HepG2 (cell line): ENCODE measurements at regions not wholly inside any gene's neighbourhood (a gene's known extent, or its start where the extent isn't known, plus 50 kb on each side); places are given as distances from the start of the nearest gene placed in this dataset.

ENCODE experiments used
- ATAC-seq: fragments of 200-7000 bp; cut with Tn5 transposase; 3 replicates; pipeline ENCODE4 v1.9.1; 2020; ENCODE audit warnings: mild to moderate bottlenecking, moderate library complexity
- BruUV-seq: library from RNA; stranded (reverse); fragments of 400-500 nt; replicated peaks from 2 replicates; lab custom pipeline; 2021; lab: Mats Ljungman, UMichigan
- CTCF ChIA-PET: fragments of 300-600 bp; formaldehyde crosslinking; extraction: SDS; loops from one replicate; lab custom pipeline; 2021; ENCODE audit warnings: low total read pairs, inconsistent platforms, low intra/inter-chr PET ratio; lab: Yijun Ruan, JAX
- POLR2A ChIA-PET: fragments of 350-600 bp; sonication (Branson Sonifier 250); formaldehyde crosslinking; loops from one replicate; lab custom pipeline; 2020; ENCODE audit warnings: antibody characterized with exemption, inconsistent platforms; lab: Yijun Ruan, JAX
- DNase-seq: peaks from one replicate; pipeline ENCODE4 v3.0.0-alpha.2; 2015; ENCODE audit warnings: low spot score
- FAIRE-seq: peaks from 3 replicates; lab custom pipeline; 2011; peaks lifted over from hg19 to GRCh38; lab: Jason Lieb, UNC
- H2AFZ ChIP-seq: one replicate; pipeline ENCODE4 v1.6.1; 2011; ENCODE audit warnings: low read length, inconsistent platforms
- H3K27ac ChIP-seq: fragments of 300-600 bp; 3 replicates; pipeline ENCODE4 v1.8.0; 2011; ENCODE audit warnings: mixed run types, mild to moderate bottlenecking, mixed read lengths, low read length, inconsistent platforms; ENCODE audit not compliant: insufficient read depth; ENCODE audit errors: extremely low read length
- H3K27me3 ChIP-seq, 2 experiments: fragments of 200-600 bp in 1 of 2; 2 replicates in 1 of 2; 3 replicates in 1 of 2; pipeline versions ENCODE4 v1.6.0 to v1.8.0; 2011; ENCODE audit warnings: low read length in 2 of 2, mild to moderate bottlenecking in 2 of 2, moderate library complexity in 2 of 2, inconsistent platforms in 1 of 2; ENCODE audit not compliant: insufficient read depth in 2 of 2, control insufficient read depth in 1 of 2
- H3K36me3 ChIP-seq, 2 experiments: fragments of 200-600 bp in 1 of 2; replicated peaks in 1 of 2; 2 replicates in 1 of 2; 3 replicates in 1 of 2; pipeline versions ENCODE4 v1.5.1 to v1.8.0; 2011; ENCODE audit warnings: low read length in 2 of 2, inconsistent platforms in 1 of 2; ENCODE audit not compliant: insufficient read depth in 2 of 2, control insufficient read depth in 1 of 2
- H3K4me1 ChIP-seq: 2 replicates; pipeline ENCODE4 v1.5.1; 2012; ENCODE audit warnings: low read length, inconsistent platforms; ENCODE audit not compliant: insufficient read depth
- H3K4me2 ChIP-seq: 2 replicates; pipeline ENCODE4 v1.6.0; 2011; ENCODE audit warnings: low read depth, low read length, inconsistent platforms
- H3K4me3 ChIP-seq, 3 experiments: fragments of 200-600 bp in 1 of 3; sonication (generic), shearing (Covaris generic) in 1 of 3; replicated peaks in 1 of 3; 2 replicates each; pipeline ENCODE4 v1.5.1; 2011 to 2016; ENCODE audit warnings: low read length in 3 of 3, inconsistent platforms in 2 of 3, low read depth in 2 of 3, mild to moderate bottlenecking in 2 of 3, control low read depth in 1 of 3, mixed read lengths in 1 of 3; ENCODE audit not compliant: insufficient read depth in 1 of 3
- H3K79me2 ChIP-seq: one replicate; pipeline ENCODE4 v1.6.1; 2011; ENCODE audit warnings: low read length, inconsistent platforms; ENCODE audit not compliant: insufficient read depth
- H3K9ac ChIP-seq: 2 replicates; pipeline ENCODE4 v1.6.0; 2011; ENCODE audit warnings: mild to moderate bottlenecking, low read depth, low read length, inconsistent platforms; ENCODE audit not compliant: insufficient read depth
- H3K9me3 ChIP-seq: 2 replicates; pipeline ENCODE4 v1.5.1; 2012; ENCODE audit warnings: mild to moderate bottlenecking, low read length
- H4K20me1 ChIP-seq: 2 replicates; pipeline ENCODE4 v1.6.0; 2011; ENCODE audit warnings: inconsistent platforms, mild to moderate bottlenecking, low read length, moderate library complexity; ENCODE audit not compliant: insufficient read depth
- AKAP8 ChIP-seq: sonication (generic); formaldehyde crosslinking; IDR thresholded peaks from 2 replicates; pipeline ENCODE4 v1.5.1; 2020; ENCODE audit warnings: mild to moderate bottlenecking, missing genetic modification reagents
- GTF2F1 ChIP-seq: fragments of 150-350 bp; IDR thresholded peaks from 2 replicates; pipeline ENCODE4 v1.6.1; 2014; ENCODE audit warnings: low read length
- HDAC1 ChIP-seq: sonication (generic); formaldehyde crosslinking; IDR thresholded peaks from 2 replicates; pipeline ENCODE4 v1.5.1; 2020; ENCODE audit warnings: mild to moderate bottlenecking, missing genetic modification reagents
- KMT2B ChIP-seq: IDR thresholded peaks from 2 replicates; pipeline ENCODE4 v1.6.1; 2016; ENCODE audit warnings: missing genetic modification reagents, missing compliant biosample characterization
- MED13 ChIP-seq: sonication (generic); formaldehyde crosslinking; IDR thresholded peaks from 2 replicates; pipeline ENCODE4 v1.5.0; 2020; ENCODE audit warnings: missing genetic modification reagents
- NBN ChIP-seq: fragments of 450-650 bp; conservative IDR thresholded peaks from 2 replicates; pipeline ENCODE4 v1.6.1; 2017
- SIN3B ChIP-seq: fragments of 150-350 bp; IDR thresholded peaks from 2 replicates; pipeline ENCODE4 v1.6.1; 2014; ENCODE audit warnings: low read length
- SKI ChIP-seq: fragments of 450-650 bp; IDR thresholded peaks from one replicate; pipeline ENCODE4 v1.6.1; 2018; ENCODE audit warnings: mild to moderate bottlenecking; ENCODE audit not compliant: partially characterized antibody
- SYNCRIP ChIP-seq: fragments of 200-400 bp; formaldehyde crosslinking; IDR thresholded peaks from 2 replicates; pipeline ENCODE4 v1.6.1; 2018; ENCODE audit warnings: mild to moderate bottlenecking, low read depth, low read length; ENCODE audit not compliant: insufficient read depth
- ZNF556 ChIP-seq: sonication (generic); formaldehyde crosslinking; IDR thresholded peaks from 2 replicates; pipeline ENCODE4 v1.4.0; 2020; ENCODE audit warnings: mild to moderate bottlenecking, missing genetic modification reagents, borderline replicate concordance
- ZNF598 ChIP-seq: sonication (generic); formaldehyde crosslinking; IDR thresholded peaks from 2 replicates; pipeline ENCODE4 v1.5.1; 2020; ENCODE audit warnings: mild to moderate bottlenecking, missing genetic modification reagents, borderline replicate concordance
- ZNF841 ChIP-seq: sonication (generic); formaldehyde crosslinking; IDR thresholded peaks from 2 replicates; pipeline ENCODE4 v1.8.1; 2023; ENCODE audit warnings: missing genetic modification reagents, borderline replicate concordance
- WGBS: methylation state at CpG from one replicate; pipeline ENCODE4 v1.1.6; 2017; ENCODE audit warnings: low lambda C conversion rate; 5-methylcytosine and 5-hydroxymethylcytosine counted together
- in situ Hi-C: cut with HindIII; loops from 2 replicates; pipeline ENCODE4 v1.10.0; 2017; ENCODE audit warnings: low pct_unique_long_range_greater_than_20kb; ENCODE audit not compliant: extremely low pct_ligation_motif_present
- intact Hi-C: fragments of 100-400 bp; cut with micrococcal nuclease; formaldehyde crosslinking; loops from one replicate; pipeline ENCODE4 v1.10.0; 2022; ENCODE audit not compliant: unreplicated experiment
- TF ChIP-seq, protein P1 (sequence below): IDR thresholded peaks from 2 replicates; pipeline ENCODE4 v1.6.1; 2016; ENCODE audit warnings: low read depth
- TF ChIP-seq, protein P2 (sequence below): IDR thresholded peaks from 2 replicates; pipeline ENCODE4 v1.6.1; 2016; ENCODE audit warnings: mild to moderate bottlenecking, missing biosample characterization, missing genetic modification reagents
- TF ChIP-seq, protein P3 (sequence below): sonication (generic); formaldehyde crosslinking; IDR thresholded peaks from 2 replicates; pipeline ENCODE4 v1.4.0; 2020; ENCODE audit warnings: missing genetic modification reagents, mild to moderate bottlenecking, borderline replicate concordance
- TF ChIP-seq, protein P4 (sequence below): sonication (generic); formaldehyde crosslinking; IDR thresholded peaks from 2 replicates; pipeline ENCODE4 v1.8.1; 2022; ENCODE audit warnings: low read depth, mild to moderate bottlenecking, missing genetic modification reagents

DNA sequence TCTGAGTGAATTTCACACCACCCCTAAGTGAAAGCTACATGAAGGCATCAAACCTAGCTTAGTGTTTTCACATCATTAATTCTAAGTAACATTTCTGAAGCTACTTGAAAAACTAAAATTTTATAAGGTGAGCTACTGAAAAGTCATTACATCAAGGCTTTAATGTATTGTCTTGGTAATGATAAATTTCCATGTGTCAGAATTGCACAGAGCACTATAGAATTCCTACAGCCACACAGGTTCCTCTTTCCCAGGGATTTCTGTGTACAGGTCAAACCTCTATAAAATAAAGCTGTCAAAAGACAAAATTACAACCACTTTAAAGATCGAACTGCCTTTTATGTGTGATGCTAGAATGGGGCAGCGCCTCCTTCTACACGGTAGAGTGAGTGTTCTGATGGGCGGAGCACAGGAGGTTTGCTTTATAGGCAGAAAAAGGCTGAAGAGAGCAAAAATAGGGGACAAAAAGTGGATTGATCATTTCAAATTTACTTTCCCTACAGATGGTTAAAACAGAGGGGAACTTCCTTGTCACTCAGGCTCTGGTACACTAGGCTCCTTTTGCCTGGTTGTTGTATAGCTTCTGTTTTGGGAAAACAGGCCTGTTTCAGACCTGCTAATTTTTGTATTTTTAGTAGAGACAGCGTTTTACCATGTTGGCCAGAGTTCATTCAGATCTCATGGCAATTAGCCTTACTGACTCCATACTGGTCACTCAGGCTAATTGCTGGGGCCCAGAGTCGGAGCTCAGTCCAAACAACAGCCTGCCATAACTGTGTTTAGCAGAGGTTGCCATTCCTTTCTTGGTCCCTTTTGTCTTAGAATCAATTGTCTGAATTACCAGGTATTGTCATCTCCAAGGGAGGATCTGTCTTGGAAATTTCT is 102.5 kb upstream of the BASP1 start:
- Histone ChIP-seq H3K36me3 (no peaks in the 10 kb centered on the region), H3K9me3 (no peaks in the 10 kb centered on the region), H4K20me1 (no peaks in the 10 kb centered on the region), H3K27ac (no peak overlapping the region), H3K9ac (no peak overlapping the region), H2AFZ (no peak overlapping the region), H3K27me3 (no peaks in the 10 kb centered on the region), H3K4me1 (no peaks in the 10 kb centered on the region), H3K4me3 (no peak overlapping the region), H3K4me2 (no peak overlapping the region), H3K79me2 (no peaks in the 10 kb centered on the region)
- WGBS: 35% methylated on average over 5 of the region's 6 CpGs
- intact Hi-C loops: no loop called here
- DNase-seq: no peak
- no TSS peak for BruUV-seq
- CTCF ChIA-PET: no interaction called here
- ATAC-seq: no peak
- in situ Hi-C loops: no loop called here
- FAIRE-seq: no peak
- POLR2A ChIA-PET: no interaction called here
- TF ChIP-seq GTF2F1: no peak
- TF ChIP-seq, protein P1, sequence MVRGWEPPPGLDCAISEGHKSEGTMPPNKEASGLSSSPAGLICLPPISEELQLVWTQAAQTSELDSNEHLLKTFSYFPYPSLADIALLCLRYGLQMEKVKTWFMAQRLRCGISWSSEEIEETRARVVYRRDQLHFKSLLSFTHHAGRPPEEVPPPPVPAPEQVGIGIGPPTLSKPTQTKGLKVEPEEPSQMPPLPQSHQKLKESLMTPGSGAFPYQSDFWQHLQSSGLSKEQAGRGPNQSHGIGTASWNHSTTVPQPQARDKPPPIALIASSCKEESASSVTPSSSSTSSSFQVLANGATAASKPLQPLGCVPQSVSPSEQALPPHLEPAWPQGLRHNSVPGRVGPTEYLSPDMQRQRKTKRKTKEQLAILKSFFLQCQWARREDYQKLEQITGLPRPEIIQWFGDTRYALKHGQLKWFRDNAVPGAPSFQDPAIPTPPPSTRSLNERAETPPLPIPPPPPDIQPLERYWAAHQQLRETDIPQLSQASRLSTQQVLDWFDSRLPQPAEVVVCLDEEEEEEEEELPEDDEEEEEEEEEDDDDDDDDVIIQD (CRISPR knock-in tag): no peak
- TF ChIP-seq SYNCRIP: no peak
- TF ChIP-seq MED13: no peak
- TF ChIP-seq SKI: no peak
- TF ChIP-seq ZNF556 (CRISPR knock-in tag): no peak
- no peak for TF ChIP-seq KMT2B (CRISPR knock-in tag)
- TF ChIP-seq, protein P2, sequence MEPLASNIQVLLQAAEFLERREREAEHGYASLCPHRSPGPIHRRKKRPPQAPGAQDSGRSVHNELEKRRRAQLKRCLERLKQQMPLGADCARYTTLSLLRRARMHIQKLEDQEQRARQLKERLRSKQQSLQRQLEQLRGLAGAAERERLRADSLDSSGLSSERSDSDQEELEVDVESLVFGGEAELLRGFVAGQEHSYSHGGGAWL (CRISPR knock-in tag): no peak
- no peak for TF ChIP-seq NBN
- no peak for TF ChIP-seq AKAP8 (CRISPR knock-in tag)
- no peak for TF ChIP-seq HDAC1
- no peak for TF ChIP-seq SIN3B
- TF ChIP-seq, protein P3, sequence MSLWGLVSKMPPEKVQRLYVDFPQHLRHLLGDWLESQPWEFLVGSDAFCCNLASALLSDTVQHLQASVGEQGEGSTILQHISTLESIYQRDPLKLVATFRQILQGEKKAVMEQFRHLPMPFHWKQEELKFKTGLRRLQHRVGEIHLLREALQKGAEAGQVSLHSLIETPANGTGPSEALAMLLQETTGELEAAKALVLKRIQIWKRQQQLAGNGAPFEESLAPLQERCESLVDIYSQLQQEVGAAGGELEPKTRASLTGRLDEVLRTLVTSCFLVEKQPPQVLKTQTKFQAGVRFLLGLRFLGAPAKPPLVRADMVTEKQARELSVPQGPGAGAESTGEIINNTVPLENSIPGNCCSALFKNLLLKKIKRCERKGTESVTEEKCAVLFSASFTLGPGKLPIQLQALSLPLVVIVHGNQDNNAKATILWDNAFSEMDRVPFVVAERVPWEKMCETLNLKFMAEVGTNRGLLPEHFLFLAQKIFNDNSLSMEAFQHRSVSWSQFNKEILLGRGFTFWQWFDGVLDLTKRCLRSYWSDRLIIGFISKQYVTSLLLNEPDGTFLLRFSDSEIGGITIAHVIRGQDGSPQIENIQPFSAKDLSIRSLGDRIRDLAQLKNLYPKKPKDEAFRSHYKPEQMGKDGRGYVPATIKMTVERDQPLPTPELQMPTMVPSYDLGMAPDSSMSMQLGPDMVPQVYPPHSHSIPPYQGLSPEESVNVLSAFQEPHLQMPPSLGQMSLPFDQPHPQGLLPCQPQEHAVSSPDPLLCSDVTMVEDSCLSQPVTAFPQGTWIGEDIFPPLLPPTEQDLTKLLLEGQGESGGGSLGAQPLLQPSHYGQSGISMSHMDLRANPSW (CRISPR knock-in tag): no peak
- TF ChIP-seq, protein P4, sequence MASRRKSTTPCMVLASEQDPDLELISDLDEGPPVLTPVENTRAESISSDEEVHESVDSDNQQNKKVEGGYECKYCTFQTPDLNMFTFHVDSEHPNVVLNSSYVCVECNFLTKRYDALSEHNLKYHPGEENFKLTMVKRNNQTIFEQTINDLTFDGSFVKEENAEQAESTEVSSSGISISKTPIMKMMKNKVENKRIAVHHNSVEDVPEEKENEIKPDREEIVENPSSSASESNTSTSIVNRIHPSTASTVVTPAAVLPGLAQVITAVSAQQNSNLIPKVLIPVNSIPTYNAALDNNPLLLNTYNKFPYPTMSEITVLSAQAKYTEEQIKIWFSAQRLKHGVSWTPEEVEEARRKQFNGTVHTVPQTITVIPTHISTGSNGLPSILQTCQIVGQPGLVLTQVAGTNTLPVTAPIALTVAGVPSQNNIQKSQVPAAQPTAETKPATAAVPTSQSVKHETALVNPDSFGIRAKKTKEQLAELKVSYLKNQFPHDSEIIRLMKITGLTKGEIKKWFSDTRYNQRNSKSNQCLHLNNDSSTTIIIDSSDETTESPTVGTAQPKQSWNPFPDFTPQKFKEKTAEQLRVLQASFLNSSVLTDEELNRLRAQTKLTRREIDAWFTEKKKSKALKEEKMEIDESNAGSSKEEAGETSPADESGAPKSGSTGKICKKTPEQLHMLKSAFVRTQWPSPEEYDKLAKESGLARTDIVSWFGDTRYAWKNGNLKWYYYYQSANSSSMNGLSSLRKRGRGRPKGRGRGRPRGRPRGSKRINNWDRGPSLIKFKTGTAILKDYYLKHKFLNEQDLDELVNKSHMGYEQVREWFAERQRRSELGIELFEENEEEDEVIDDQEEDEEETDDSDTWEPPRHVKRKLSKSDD: no peak
- TF ChIP-seq ZNF841 (CRISPR knock-in tag): no peak
- TF ChIP-seq ZNF598: no peak
